Vagina (tissue), 2 donors: ENCODE measurements at regions not wholly inside any gene's neighbourhood (a gene's known extent, or its start where the extent isn't known, plus 50 kb on each side); places are given as distances from the start of the nearest gene placed in this dataset.
"Not testable (repeated sequence)": the region's sequence is repeated elsewhere in the genome, so short reads cannot be mapped to it uniquely, and the experiment has no call there.

Experiments used
- POLR2A ChIP-seq, 2 donors: fragments of 450-650 bp; IDR thresholded peaks; one replicate each; pipeline ENCODE4 v1.6.1; 2017; ENCODE audit warnings: antibody characterized with exemption in 2 of 2, mild to moderate bottlenecking in 2 of 2, moderate library complexity in 2 of 2
- POLR2AphosphoS5 ChIP-seq, 2 donors: sonication (generic); formaldehyde crosslinking; IDR thresholded peaks; one replicate each; pipeline ENCODE4 v1.9.0; 2017; ENCODE audit warnings: antibody characterized with exemption in 2 of 2, mild to moderate bottlenecking in 2 of 2, low read depth in 1 of 2; ENCODE audit not compliant: insufficient read depth in 1 of 2
- TF ChIP-seq, protein P1 (sequence below), 3 experiments: fragments of 450-650 bp in 2 of 3; fragments of 200-600 bp in 1 of 3; sonication (generic) in 1 of 3; IDR thresholded peaks; one replicate each; pipeline ENCODE4 v1.5.1; 2017 to 2019; ENCODE audit warnings: antibody characterized with exemption in 3 of 3, mild to moderate bottlenecking in 2 of 3, moderate library complexity in 2 of 3

DNA sequence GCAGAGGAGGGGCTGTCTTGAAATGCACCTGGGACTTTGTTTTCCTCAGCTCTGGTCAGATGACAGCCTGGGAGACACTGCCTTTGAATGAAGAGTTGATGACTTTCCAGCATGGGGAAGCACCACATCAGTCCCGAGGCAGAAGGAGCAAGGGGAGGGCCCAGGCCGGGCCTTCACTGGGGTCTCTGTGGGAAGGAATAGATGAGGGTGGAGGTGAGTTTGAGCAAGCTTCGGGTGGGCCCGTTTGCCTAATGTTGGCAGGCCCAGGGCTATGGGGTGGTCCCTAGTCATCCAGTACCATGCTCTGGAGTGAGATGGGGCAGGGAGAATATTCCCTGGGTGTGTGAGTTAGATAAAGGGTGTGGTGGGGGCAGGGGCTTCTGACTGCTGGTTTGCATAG lies 100.4 kb upstream of the RUFY1 start:
- TF ChIP-seq POLR2A (IDR thresholded peaks at IDR 0.05); POLR2AphosphoS5 (IDR thresholded peaks at IDR 0.05; ENCODE audit: insufficient read depth in 1 of 2, low read depth in 1 of 2): not testable (repeated sequence)
- TF ChIP-seq, protein P1, sequence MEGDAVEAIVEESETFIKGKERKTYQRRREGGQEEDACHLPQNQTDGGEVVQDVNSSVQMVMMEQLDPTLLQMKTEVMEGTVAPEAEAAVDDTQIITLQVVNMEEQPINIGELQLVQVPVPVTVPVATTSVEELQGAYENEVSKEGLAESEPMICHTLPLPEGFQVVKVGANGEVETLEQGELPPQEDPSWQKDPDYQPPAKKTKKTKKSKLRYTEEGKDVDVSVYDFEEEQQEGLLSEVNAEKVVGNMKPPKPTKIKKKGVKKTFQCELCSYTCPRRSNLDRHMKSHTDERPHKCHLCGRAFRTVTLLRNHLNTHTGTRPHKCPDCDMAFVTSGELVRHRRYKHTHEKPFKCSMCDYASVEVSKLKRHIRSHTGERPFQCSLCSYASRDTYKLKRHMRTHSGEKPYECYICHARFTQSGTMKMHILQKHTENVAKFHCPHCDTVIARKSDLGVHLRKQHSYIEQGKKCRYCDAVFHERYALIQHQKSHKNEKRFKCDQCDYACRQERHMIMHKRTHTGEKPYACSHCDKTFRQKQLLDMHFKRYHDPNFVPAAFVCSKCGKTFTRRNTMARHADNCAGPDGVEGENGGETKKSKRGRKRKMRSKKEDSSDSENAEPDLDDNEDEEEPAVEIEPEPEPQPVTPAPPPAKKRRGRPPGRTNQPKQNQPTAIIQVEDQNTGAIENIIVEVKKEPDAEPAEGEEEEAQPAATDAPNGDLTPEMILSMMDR (IDR thresholded peaks at IDR 0.05) = not testable (repeated sequence)
